ENCODE measurements at regions not wholly inside any gene's neighbourhood (a gene's known extent, or its start where the extent isn't known, plus 50 kb on each side); places are given as distances from the start of the nearest gene placed in this dataset.
"Not testable (repeated sequence)": the region's sequence is repeated elsewhere in the genome, so short reads cannot be mapped to it uniquely, and the experiment has no call there.

GRCh38 chr18:15164446-15164845 lies 416.5 kb downstream of the ANKRD30B start:
- H3K4me3 ChIP-seq; DNase-seq (ENCODE audit: low spot score in 2 of 2); H3K9me3 ChIP-seq; H3K4me1 ChIP-seq; H3K27ac ChIP-seq; H3K36me3 ChIP-seq; H3K27me3 ChIP-seq: not testable (repeated sequence)
- 76 to 93% methylated on average over 1 of the region's 1 CpG for WGBS, 2 donors

- 15 to 29% methylated on average over 30 of the region's 30 CpGs for WGBS, 2 donors
- Histone ChIP-seq H3K4me1 (no peaks in the 10 kb centered on the region), H3K4me3 (peak overlapping the region in 1 of 4 donors; percentile 32), H3K9me3 (no peaks in the 10 kb centered on the region), H3K27ac (no peak overlapping the region), H3K36me3 (no peaks in the 10 kb centered on the region), H3K27me3 (no peaks in the 10 kb centered on the region)
- DNase-seq (ENCODE audit: low spot score in 2 of 2) = no peak
- TF ChIP-seq, protein P1, sequence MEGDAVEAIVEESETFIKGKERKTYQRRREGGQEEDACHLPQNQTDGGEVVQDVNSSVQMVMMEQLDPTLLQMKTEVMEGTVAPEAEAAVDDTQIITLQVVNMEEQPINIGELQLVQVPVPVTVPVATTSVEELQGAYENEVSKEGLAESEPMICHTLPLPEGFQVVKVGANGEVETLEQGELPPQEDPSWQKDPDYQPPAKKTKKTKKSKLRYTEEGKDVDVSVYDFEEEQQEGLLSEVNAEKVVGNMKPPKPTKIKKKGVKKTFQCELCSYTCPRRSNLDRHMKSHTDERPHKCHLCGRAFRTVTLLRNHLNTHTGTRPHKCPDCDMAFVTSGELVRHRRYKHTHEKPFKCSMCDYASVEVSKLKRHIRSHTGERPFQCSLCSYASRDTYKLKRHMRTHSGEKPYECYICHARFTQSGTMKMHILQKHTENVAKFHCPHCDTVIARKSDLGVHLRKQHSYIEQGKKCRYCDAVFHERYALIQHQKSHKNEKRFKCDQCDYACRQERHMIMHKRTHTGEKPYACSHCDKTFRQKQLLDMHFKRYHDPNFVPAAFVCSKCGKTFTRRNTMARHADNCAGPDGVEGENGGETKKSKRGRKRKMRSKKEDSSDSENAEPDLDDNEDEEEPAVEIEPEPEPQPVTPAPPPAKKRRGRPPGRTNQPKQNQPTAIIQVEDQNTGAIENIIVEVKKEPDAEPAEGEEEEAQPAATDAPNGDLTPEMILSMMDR (IDR thresholded peaks at IDR 0.05) = no peak
- TF ChIP-seq POLR2A (IDR thresholded peaks at IDR 0.05) = no peak
- no peak for TF ChIP-seq EP300 (IDR thresholded peaks at IDR 0.05)
Measured at GRCh38 chr18:15165048-15165447, 417.1 kb downstream of the ANKRD30B start.

GRCh38 chr18:15193028-15193427 lies 445.1 kb downstream of the ANKRD30B start:
- not testable (repeated sequence) for H3K36me3 ChIP-seq; H3K27ac ChIP-seq; H3K27me3 ChIP-seq; H3K4me3 ChIP-seq; H3K4me1 ChIP-seq; DNase-seq (ENCODE audit: low spot score in 2 of 2); H3K9me3 ChIP-seq
- WGBS, 2 donors = 51 to 70% methylated on average over 2 of the region's 2 CpGs

DNA sequence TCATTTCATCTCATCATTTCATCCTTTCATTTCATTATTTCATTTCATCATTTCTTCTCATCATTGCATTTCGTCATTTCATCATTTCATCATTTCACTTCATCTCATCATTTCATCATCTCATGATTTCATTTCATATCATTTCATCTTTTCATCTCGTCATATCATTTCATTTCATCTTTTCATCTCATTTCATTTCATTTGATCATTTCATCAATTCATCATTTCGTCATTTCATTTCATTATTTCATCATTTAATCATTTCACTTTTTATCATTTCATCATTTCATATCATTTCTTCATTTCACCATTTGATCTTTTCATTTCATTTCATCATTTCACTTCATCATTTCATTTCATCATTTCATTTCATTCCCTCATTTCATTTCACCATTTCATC lies 445.8 kb downstream of the ANKRD30B start:
- WGBS, 2 donors = 54 to 64% methylated on average over 3 of the region's 3 CpGs

GRCh38 chr18:15197338-15198115 lies 449.6 kb downstream of the ANKRD30B start:
- 9 to 27% methylated on average over 50 to 57 of the region's 58 CpGs for WGBS, 2 donors
- not testable (repeated sequence) for H3K4me1 ChIP-seq; H3K36me3 ChIP-seq; H3K9me3 ChIP-seq; H3K27ac ChIP-seq; DNase-seq (ENCODE audit: low spot score in 2 of 2)
- peaks cover 0 to 11% of the 10 kb centered on the region in 2 donors for H3K27me3 ChIP-seq
- H3K4me3 ChIP-seq = peak overlapping the region in 1 of 4 donors; percentile 36

More for the DNA sequence above, 445.8 kb downstream of the ANKRD30B start:
- not testable (repeated sequence) for H3K27ac ChIP-seq; H3K9me3 ChIP-seq; H3K36me3 ChIP-seq; H3K4me3 ChIP-seq; H3K4me1 ChIP-seq; DNase-seq (ENCODE audit: low spot score in 2 of 2)
- H3K27me3 ChIP-seq = peaks cover 0 to 11% of the 10 kb centered on the region in 2 donors

DNA sequence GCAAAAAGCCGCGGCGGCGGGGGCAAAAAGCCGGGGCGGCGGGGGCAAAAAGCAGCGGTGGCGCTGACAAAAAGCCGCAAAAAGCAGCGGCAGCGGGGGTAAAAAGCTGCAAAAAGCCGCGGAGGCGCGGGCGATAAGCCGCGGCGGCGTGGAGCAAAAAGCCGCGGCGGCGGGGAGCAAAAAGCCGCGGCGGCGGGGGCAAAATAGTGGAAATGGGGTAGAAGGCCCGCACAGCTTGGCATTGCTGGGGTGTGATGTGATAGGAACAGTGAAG lies 450.1 kb downstream of the ANKRD30B start:
- DNase-seq (ENCODE audit: low spot score in 2 of 2) = no peak
- Histone ChIP-seq H3K36me3 (no peaks in the 10 kb centered on the region), H3K9me3 (no peaks in the 10 kb centered on the region), H3K27ac (no peak overlapping the region), H3K4me1 (peaks cover 0 to 9% (median 0%) of the 10 kb centered on the region in 4 donors), H3K27me3 (peaks cover 0 to 11% of the 10 kb centered on the region in 2 donors), H3K4me3 (peak overlapping the region in 1 of 4 donors; percentile 36)
- WGBS, 2 donors = 3 to 14% methylated on average over 30 of the region's 30 CpGs
- TF ChIP-seq EP300 (IDR thresholded peaks at IDR 0.05) (no peak), POLR2A (IDR thresholded peaks at IDR 0.05) (no peak)
- TF ChIP-seq, protein P1 (IDR thresholded peaks at IDR 0.05) = no peak

Measured in tibial nerve (tissue), 4 donors.